HuH-7 (cell line): ENCODE measurements at regions not wholly inside any gene's neighbourhood (a gene's known extent, or its start where the extent isn't known, plus 50 kb on each side); places are given as distances from the start of the nearest gene placed in this dataset.
"Not testable (repeated sequence)": the region's sequence is repeated elsewhere in the genome, so short reads cannot be mapped to it uniquely, and the experiment has no call there.

Experiments used
- DNase-seq: peaks from one replicate; pipeline ENCODE4 v3.0.0; 2011; ENCODE audit warnings: low spot score

- no peak for DNase-seq
Observed at GRCh38 chr9:86488345-86488744, 134.1 kb upstream of the TUT7 start.

GRCh38 chr9:86487838-86488233 lies 133.6 kb upstream of the TUT7 start:
- DNase-seq: no peak

GRCh38 chr9:86486891-86487837 lies 133.0 kb upstream of the TUT7 start:
- DNase-seq: peak; percentile 8

GRCh38 chr9:86485359-86485758 lies 131.1 kb upstream of the TUT7 start:
- DNase-seq: no peak

- DNase-seq: no peak
Observed at GRCh38 chr9:86483496-86483895, 129.3 kb upstream of the TUT7 start.

GRCh38 chr9:86481466-86481865 lies 127.3 kb upstream of the TUT7 start:
- no peak for DNase-seq

- DNase-seq: not testable (repeated sequence)
Observed at GRCh38 chr9:86475255-86475654, 121.0 kb upstream of the TUT7 start.

- no peak for DNase-seq
Observed at GRCh38 chr9:86471171-86471815, 117.1 kb upstream of the TUT7 start.

- DNase-seq: no peak
Observed at GRCh38 chr9:86470326-86470725, 116.1 kb upstream of the TUT7 start.

- no peak for DNase-seq
Observed at GRCh38 chr9:86469476-86470250, 115.5 kb upstream of the TUT7 start.

GRCh38 chr9:86464242-86464641 lies 110.0 kb upstream of the TUT7 start:
- DNase-seq: no peak

GRCh38 chr9:86460216-86461002 lies 106.2 kb upstream of the TUT7 start:
- no peak for DNase-seq

- DNase-seq: no peak
Observed at GRCh38 chr9:86459599-86460155, 105.5 kb upstream of the TUT7 start.

- DNase-seq: no peak
Observed at GRCh38 chr9:86459191-86459590, 105.0 kb upstream of the TUT7 start.

GRCh38 chr9:86458191-86458855 lies 104.1 kb upstream of the TUT7 start:
- no peak for DNase-seq

GRCh38 chr9:86456416-86456815 lies 102.2 kb upstream of the TUT7 start:
- DNase-seq: no peak

- DNase-seq: no peak
Observed at GRCh38 chr9:86454701-86455615, 100.7 kb upstream of the TUT7 start.

GRCh38 chr9:86452201-86452828 lies 98.1 kb upstream of the TUT7 start:
- no peak for DNase-seq

GRCh38 chr9:86449246-86449645 lies 95.0 kb upstream of the TUT7 start:
- DNase-seq: no peak
